Embryonic facial prominence (tissue), 1 donor: ENCODE measurements at regions not wholly inside any gene's neighbourhood (a gene's known extent, or its start where the extent isn't known, plus 50 kb on each side); places are given as distances from the start of the nearest gene placed in this dataset.
"Not testable (repeated sequence)": the region's sequence is repeated elsewhere in the genome, so short reads cannot be mapped to it uniquely, and the experiment has no call there.

Experiments
- DNase-seq: peaks from one replicate; pipeline ENCODE4 v3.0.0-alpha.2; 2016; ENCODE audit errors: extremely low spot score

GRCh38 chr3:124137216-124137615 lies 145.3 kb upstream of the ROPN1 start:
- DNase-seq, result no peak

DNA sequence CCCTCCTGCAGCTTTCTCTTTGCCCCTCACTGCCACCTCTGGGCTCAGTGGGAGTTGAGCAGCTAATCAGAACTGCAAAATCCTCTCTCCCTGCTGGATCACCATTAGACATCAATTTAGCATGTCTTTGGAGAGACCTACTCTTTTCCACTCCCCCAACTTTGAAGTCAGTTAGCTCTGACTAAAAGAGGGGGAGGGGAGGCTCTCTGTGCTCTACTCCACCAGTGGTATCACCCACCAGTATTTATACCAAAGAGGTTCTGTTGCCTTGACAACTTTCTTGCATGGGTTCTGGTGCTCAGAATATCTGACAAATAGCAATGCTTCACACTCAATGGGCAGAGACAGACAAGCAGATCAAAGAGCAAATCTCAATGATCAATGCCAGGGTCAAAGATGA lies 146.2 kb upstream of the ROPN1 start:
- DNase-seq, result no peak

GRCh38 chr3:124140746-124141145 lies 148.8 kb upstream of the ROPN1 start:
- DNase-seq, result no peak

GRCh38 chr3:124142389-124142970 lies 150.6 kb upstream of the ROPN1 start:
- no peak for DNase-seq

DNA sequence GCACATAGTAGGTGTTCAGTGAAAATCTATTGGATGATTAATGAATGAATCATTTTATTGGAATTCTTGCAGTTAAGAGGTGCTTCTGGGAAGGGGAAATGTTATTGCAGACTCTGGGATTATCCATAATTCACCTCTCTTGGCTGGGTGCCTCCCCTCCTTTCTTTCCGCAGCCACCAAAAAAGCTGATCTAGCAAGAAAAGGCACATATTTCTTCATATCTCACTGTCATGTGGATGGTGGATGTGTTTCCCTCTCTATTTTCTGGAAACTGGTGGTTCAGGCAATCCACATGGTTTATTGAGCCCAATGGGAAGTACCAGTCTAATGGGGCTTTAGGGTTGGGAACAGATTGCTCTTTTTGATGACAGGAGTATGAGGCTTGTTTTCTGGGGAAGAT lies 151.1 kb upstream of the ROPN1 start:
- no peak for DNase-seq

GRCh38 chr3:124144035-124144814 lies 152.3 kb upstream of the ROPN1 start:
- no peak for DNase-seq

DNA sequence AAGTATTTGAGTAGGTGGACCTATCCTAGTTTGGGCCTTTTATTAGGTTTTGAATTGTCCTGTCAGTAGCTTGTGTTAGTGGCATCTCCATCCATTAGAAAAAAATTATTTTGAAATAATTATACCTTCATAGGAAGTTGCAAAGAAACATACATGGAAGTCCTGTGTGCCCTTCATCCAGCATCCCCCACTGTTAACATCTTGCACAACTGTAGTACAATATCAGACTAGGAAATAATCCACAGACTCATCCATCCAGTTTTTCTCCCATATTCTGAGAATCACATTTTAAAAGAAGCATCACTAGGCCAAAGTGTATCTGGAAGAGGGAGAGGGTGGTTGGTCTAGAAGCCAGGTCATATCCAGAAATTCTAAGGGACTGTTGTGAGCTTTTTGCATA lies 155.5 kb upstream of the ROPN1 start:
- DNase-seq, result no peak

- DNase-seq, result no peak
Measured at GRCh38 chr3:124147946-124148345, 156.0 kb upstream of the ROPN1 start.

GRCh38 chr3:124149081-124149480 lies 157.2 kb upstream of the ROPN1 start:
- no peak for DNase-seq

GRCh38 chr3:124149771-124150170 lies 157.8 kb upstream of the ROPN1 start:
- DNase-seq, result peak; percentile 11

DNA sequence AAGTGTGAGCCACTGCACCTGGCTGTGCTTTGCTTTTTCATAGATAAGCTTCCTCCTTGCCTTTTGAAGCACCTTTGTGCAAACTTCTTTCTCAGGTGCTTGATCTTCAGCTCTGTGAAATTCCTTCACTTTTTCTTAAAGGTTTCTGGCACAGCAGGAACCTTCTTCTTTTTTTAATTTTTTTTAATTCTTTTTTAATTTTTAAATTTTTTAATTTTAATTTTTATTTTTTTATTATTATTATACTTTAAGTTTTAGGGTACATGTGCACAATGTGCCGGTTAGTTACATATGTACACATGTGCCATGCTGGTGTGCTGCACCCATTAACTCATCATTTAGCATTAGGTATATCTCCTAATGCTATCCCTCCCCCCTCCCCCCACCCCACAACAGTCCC lies 161.0 kb upstream of the ROPN1 start:
- DNase-seq, result not testable (repeated sequence)

- DNase-seq, result no peak
Measured at GRCh38 chr3:124156866-124157712, 165.2 kb upstream of the ROPN1 start.

DNA sequence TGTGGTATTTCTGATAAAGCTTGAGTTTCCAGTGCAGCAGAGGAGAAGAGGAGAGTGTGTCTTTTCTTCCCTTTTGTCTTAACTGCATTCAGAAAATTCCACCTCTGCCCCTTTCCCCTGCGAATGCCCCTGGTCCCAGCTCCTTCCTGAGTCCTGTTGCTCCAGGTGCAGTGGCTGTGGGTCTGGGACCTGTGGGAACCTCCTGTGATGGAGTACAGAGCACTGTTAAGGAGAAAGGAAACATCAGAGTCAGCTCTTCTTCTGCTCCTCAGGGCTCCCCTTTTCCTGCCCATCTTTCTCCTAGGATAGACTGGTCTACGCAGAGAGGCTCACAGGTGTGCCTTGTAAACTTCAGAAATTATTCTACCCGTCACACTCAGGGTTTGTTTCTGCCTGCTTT lies 165.8 kb upstream of the ROPN1 start:
- DNase-seq, result no peak

DNA sequence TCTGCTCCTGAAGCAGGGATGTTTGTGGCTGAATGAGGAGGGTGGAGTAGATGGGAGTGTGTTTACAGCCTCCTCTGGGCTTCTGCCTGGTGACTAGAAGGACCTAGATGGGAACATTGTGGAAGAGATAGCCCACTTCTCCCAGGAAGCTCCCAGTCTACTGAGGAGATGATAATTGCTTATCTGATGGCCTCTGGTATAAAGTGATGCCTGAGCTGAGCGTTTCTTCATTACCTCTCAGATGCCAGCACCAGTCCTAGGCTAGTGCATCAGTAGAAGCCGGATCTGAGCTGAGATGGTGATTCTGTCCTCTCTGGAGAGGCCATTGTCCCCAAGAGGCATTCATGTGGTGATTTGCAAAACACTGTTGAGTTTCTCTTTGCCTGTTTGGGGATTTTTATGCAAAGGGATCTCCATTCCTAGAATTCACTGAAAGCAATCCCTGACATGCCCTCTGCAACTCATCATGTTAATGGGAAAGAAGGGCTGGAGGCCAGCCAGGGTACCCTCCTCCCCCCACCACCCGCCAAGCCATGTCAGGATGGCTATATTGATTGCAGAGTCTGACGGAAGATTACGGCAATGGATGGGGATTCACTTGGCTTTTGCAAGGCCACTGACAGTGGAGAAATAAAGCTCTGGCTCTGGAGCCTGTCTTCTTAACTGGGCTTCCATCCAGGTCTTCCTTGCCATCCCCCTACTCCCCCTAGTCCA lies 166.4 kb upstream of the ROPN1 start:
- no peak for DNase-seq

DNA sequence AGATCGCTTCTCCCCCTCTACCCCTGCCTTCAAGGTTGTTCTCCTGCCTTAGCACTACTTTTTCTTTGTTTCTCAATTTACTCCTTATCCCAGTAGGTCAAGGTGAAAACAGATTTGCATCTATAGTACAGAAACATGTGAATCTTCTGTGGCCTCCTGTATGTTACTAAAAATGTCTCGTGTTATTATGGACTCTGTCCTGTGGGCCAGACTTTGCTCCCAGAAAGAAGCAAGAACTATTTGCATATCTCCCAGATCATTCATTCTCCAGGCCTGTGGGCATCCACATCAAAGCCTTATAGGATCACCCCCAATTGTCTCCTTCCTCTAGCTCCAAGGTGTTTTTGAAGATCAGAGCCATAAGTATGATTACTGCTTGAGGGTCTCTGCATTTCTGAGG lies 169.5 kb upstream of the ROPN1 start:
- no peak for DNase-seq

GRCh38 chr3:124163689-124164088 lies 171.8 kb upstream of the ROPN1 start:
- no peak for DNase-seq

GRCh38 chr3:124168271-124168670 lies 176.3 kb upstream of the ROPN1 start:
- no peak for DNase-seq

- DNase-seq, result no peak
Measured at GRCh38 chr3:124172283-124172682, 180.4 kb upstream of the ROPN1 start.

DNA sequence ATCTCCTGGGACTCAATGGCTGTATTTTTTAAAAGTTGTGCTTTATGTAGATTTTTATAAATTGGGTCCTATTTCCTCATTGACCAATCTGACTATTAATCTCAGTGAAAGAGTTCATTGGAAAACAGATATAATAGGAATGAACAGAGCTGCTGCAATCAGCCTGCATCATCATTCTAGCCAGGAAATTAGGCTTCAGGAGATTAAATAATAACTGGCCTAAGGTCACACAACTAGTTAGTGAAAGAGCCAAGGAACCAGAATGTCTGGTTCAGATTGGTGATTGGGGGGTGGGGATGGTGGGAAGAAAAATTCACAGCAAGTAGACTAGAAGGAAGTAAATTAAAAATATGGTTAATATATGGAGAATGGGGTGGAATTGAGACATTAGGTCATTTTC lies 180.9 kb upstream of the ROPN1 start:
- no peak for DNase-seq

- no peak for DNase-seq
Measured at GRCh38 chr3:124174476-124174875, 182.6 kb upstream of the ROPN1 start.

DNA sequence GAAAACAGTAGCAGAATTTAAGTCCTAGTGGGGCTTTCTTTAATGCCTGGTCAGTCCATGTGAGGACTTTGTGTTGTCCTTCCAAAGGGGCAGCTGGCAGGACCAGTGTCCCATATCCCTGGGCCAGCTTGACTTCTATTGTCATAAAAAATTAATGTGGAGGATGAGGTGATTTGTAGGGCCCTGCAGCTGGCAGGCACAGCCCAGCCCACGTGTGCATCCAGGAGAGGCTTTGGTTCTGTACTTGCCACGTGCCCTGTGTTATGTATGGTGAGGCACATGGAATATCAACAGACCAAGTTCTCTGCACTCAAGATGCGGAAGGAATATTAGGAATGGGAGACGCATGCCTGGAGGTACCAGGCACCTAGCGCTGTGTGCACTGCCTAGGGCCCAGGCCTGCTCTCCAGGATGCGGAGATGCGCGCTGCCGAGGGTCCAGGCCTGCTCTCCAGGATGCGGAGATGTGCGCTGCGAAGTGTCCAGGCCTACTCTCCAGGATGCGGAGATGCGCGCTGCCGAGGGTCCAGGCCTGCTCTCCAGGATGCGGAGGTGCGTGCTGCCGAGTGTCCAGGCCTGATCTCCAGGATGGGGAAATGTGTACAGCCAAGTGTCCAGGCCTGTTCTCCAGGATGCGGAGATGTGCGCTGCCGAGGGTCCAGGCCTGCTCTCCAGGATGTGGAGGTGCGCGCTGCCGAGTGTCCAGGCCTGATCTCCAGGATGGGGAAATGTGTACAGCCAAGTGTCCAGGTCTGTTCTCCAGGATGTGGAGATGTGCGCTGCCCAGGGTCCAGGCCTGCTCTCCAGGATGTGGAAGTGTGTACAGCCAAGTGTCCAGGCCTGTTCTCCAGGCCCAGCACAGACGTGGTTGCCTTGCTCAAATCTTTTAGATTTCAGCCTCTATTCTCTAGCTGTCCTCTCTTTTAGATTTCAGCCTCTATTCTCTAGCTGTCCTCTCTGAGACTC lies 183.3 kb upstream of the ROPN1 start:
- DNase-seq, result no peak
